ENCODE measurements at regions not wholly inside any gene's neighbourhood (a gene's known extent, or its start where the extent isn't known, plus 50 kb on each side); places are given as distances from the start of the nearest gene placed in this dataset.

GRCh38 chr1:177611402-177611801 lies 358.5 kb downstream of the SEC16B start:
- DNase-seq (ENCODE audit: low read depth in 1 of 2, low spot score in 2 of 2) = no peak
- H3K4me1 ChIP-seq (replicated peaks) = no peaks in the 10 kb centered on the region
- no peaks in the 10 kb centered on the region; the same call in 1 of the 2 replicates for H3K27me3 ChIP-seq (replicated peaks)
- H3K27ac ChIP-seq = no peak overlapping the region
- H3K4me3 ChIP-seq = no peak overlapping the region
- no peaks in the 10 kb centered on the region for H3K36me3 ChIP-seq
- H3K9me3 ChIP-seq (replicated peaks) = no peaks in the 10 kb centered on the region

- no peak overlapping the region for H3K4me3 ChIP-seq
- DNase-seq (ENCODE audit: low read depth in 1 of 2, low spot score in 2 of 2) = no peak
- H3K27ac ChIP-seq = no peak overlapping the region
- no peaks in the 10 kb centered on the region for H3K4me1 ChIP-seq (replicated peaks)
- H3K36me3 ChIP-seq = no peaks in the 10 kb centered on the region
- H3K27me3 ChIP-seq (replicated peaks) = no peaks in the 10 kb centered on the region; the same call in 1 of the 2 replicates
- H3K9me3 ChIP-seq (replicated peaks) = no peaks in the 10 kb centered on the region
These were observed 359.9 kb downstream of the SEC16B start for GRCh38 chr1:177609953-177610352.

DNA sequence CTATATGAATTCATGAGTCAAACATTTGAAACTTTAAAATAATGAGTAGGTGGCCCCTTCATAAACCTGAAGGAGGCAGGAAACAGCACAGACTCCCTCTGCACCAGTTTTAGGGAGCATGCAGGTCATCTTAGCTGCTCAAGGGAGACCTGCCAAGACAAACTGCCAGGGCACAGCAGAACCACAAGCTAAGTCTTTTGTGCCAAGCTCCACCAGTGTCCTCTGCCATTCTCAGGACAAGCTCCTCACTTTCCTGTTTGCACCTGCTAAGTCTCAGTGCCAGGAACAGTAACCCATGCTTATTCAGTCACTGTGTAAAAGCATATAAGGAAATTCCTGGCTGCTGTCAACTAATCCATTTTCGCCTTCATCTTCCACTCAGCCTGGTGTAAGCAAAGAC lies 368.9 kb downstream of the SEC16B start:
- DNase-seq (ENCODE audit: low read depth in 1 of 2, low spot score in 2 of 2) = no peak
- Histone ChIP-seq H3K36me3 (no peaks in the 10 kb centered on the region), H3K27ac (no peak overlapping the region), H3K27me3 (replicated peaks) (no peaks in the 10 kb centered on the region), H3K9me3 (replicated peaks) (no peaks in the 10 kb centered on the region), H3K4me1 (replicated peaks) (no peaks in the 10 kb centered on the region), H3K4me3 (no peak overlapping the region)

- Histone ChIP-seq H3K4me3 (no peak overlapping the region), H3K27me3 (replicated peaks) (no peaks in the 10 kb centered on the region), H3K4me1 (replicated peaks) (no peaks in the 10 kb centered on the region), H3K27ac (no peak overlapping the region), H3K9me3 (replicated peaks) (no peaks in the 10 kb centered on the region), H3K36me3 (no peaks in the 10 kb centered on the region)
- no peak for DNase-seq (ENCODE audit: low read depth in 1 of 2, low spot score in 2 of 2)
These were observed 369.5 kb downstream of the SEC16B start for GRCh38 chr1:177600321-177600720.

DNA sequence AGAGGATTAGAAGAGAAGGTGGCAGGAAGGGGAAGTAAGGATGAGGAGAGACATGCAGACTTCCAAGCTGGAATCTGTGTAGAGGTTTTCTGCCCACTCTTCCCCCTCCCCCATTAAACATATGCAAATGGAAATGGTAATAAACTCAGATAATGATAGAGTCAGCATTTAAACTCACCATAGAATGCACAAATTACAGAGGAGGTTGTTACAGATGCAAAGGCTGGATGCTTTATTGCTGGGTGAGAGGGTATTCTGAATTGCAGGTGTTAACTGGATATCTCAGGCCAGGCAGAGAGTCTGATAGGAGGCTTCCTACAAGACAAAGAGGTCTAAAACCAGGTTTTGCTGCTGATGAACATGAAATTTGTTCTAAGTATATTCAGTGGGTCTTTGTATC lies 372.5 kb downstream of the SEC16B start:
- H3K4me1 ChIP-seq (replicated peaks) = no peaks in the 10 kb centered on the region
- no peaks in the 10 kb centered on the region for H3K36me3 ChIP-seq
- H3K4me3 ChIP-seq = no peak overlapping the region
- DNase-seq (ENCODE audit: low read depth in 1 of 2, low spot score in 2 of 2) = no peak
- no peaks in the 10 kb centered on the region for H3K27me3 ChIP-seq (replicated peaks)
- H3K27ac ChIP-seq = no peak overlapping the region
- no peaks in the 10 kb centered on the region for H3K9me3 ChIP-seq (replicated peaks)

DNA sequence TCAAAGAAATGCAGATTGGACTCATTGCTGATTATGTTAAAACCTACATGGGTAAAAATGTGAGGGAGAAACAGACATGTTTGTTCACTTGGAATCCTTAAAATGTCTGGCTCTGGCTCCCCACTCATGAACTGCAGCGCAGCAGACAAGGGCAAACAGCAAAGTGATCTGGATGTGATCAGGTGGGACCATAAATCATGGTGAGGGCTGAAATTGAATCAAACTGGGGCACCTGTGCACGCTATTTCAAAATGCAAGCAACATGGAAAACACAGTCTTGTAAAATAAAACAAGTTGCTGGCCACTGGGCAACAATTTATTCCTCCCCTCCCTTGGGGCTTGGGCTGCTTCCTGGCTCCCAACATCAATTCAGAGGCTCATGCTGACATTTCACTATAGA lies 373.4 kb downstream of the SEC16B start:
- no peak for DNase-seq (ENCODE audit: low read depth in 1 of 2, low spot score in 2 of 2)
- H3K4me3 ChIP-seq = no peak overlapping the region
- H3K4me1 ChIP-seq (replicated peaks) = no peaks in the 10 kb centered on the region
- H3K9me3 ChIP-seq (replicated peaks) = no peaks in the 10 kb centered on the region
- H3K27ac ChIP-seq = no peak overlapping the region
- H3K27me3 ChIP-seq (replicated peaks) = no peaks in the 10 kb centered on the region
- no peaks in the 10 kb centered on the region for H3K36me3 ChIP-seq

DNA sequence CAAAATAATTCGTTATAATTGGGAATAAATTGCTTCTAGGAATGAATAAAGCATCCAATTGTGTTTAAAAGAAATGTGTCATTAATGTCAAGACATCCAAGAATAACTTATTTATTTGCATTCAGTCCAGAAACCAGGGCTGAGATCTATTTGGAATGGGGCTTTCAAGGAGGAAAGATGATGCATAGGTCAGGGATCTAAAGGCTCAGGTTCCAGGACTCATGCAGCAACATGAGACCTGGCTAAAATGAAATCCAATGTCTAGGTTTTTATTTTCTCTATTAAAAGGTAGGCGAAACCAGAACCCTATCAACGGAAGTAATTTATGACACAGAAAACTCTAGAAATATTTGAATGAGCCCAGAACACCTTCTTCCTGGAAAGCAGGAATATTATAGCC lies 376.8 kb downstream of the SEC16B start:
- Histone ChIP-seq H3K27me3 (replicated peaks) (no peaks in the 10 kb centered on the region), H3K36me3 (no peaks in the 10 kb centered on the region), H3K9me3 (replicated peaks) (no peaks in the 10 kb centered on the region), H3K4me3 (no peak overlapping the region), H3K27ac (no peak overlapping the region), H3K4me1 (replicated peaks) (no peaks in the 10 kb centered on the region)
- DNase-seq (ENCODE audit: low read depth in 1 of 2, low spot score in 2 of 2) = no peak

DNA sequence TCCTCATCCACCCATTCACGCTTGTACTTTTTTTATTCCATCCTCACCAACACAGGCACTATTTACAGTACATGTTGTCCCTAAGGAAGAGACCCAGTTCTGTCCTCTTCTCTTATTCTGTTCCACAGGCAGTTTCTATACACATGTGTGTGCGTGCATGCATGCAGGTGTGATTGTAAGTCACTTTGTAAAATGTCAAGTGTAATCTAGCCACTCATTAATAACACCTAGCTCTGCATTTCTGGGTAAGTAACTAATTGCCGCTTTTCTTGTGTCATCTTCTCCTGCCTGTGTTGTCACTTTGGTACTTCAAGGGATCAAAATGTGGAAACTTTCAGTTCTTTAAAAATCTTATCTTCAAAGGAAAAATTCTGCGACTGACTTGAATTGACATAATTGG lies 377.2 kb downstream of the SEC16B start:
- Histone ChIP-seq H3K4me1 (replicated peaks) (no peaks in the 10 kb centered on the region), H3K27me3 (replicated peaks) (no peaks in the 10 kb centered on the region), H3K36me3 (no peaks in the 10 kb centered on the region), H3K27ac (no peak overlapping the region), H3K9me3 (replicated peaks) (no peaks in the 10 kb centered on the region), H3K4me3 (no peak overlapping the region)
- DNase-seq (ENCODE audit: low read depth in 1 of 2, low spot score in 2 of 2) = no peak

DNA sequence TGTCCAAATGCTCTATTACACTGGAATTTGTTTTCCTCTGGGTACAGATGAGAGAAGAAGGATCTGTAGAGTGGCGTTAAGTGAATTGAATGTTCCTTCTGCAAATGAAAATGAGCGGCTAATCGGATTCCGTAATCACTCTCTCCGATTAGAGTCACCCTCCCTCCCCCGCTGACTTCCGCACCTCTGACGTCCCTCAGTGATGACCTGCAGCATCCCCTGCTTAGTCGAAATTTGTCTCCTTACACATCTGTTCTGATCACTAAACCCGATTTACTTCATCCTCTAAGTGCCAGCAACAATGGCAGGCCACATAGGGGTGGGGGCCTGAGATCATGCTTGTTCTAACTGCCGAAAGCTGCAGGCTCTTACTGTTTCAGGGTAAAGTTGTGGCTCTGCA lies 378.7 kb downstream of the SEC16B start:
- Histone ChIP-seq H3K4me3 (no peak overlapping the region), H3K27ac (no peak overlapping the region), H3K4me1 (replicated peaks) (no peaks in the 10 kb centered on the region), H3K27me3 (replicated peaks) (no peaks in the 10 kb centered on the region), H3K36me3 (no peaks in the 10 kb centered on the region), H3K9me3 (replicated peaks) (no peaks in the 10 kb centered on the region)
- no peak for DNase-seq (ENCODE audit: low read depth in 1 of 2, low spot score in 2 of 2)

DNA sequence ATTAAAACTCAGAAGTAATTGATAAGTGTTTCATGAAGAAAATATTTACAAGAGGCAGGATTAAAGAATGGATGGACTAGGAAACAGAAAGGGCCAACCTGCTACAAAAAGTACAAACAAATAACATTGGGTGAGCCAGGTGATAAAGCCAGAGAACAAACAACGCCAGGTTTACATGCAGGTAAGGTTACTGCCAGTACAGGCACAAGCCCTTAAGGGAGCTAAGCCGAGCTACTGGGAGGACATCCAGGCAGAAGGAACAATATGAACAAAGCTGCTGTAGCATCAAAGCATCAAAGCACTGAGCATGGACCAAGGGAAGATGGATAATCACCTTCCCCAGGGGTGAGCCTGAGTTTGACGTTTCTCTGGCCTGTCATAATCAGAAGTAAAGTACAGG lies 380.7 kb downstream of the SEC16B start:
- Histone ChIP-seq H3K4me1 (replicated peaks) (no peaks in the 10 kb centered on the region), H3K27me3 (replicated peaks) (no peaks in the 10 kb centered on the region), H3K4me3 (no peak overlapping the region), H3K36me3 (no peaks in the 10 kb centered on the region), H3K27ac (no peak overlapping the region), H3K9me3 (replicated peaks) (no peaks in the 10 kb centered on the region)
- DNase-seq (ENCODE audit: low read depth in 1 of 2, low spot score in 2 of 2) = no peak

- Histone ChIP-seq H3K9me3 (replicated peaks) (no peaks in the 10 kb centered on the region), H3K27me3 (replicated peaks) (no peaks in the 10 kb centered on the region), H3K36me3 (no peaks in the 10 kb centered on the region), H3K27ac (no peak overlapping the region), H3K4me3 (no peak overlapping the region), H3K4me1 (replicated peaks) (no peaks in the 10 kb centered on the region)
- no peak for DNase-seq (ENCODE audit: low read depth in 1 of 2, low spot score in 2 of 2)
These were observed 383.4 kb downstream of the SEC16B start for GRCh38 chr1:177586429-177586828.

DNA sequence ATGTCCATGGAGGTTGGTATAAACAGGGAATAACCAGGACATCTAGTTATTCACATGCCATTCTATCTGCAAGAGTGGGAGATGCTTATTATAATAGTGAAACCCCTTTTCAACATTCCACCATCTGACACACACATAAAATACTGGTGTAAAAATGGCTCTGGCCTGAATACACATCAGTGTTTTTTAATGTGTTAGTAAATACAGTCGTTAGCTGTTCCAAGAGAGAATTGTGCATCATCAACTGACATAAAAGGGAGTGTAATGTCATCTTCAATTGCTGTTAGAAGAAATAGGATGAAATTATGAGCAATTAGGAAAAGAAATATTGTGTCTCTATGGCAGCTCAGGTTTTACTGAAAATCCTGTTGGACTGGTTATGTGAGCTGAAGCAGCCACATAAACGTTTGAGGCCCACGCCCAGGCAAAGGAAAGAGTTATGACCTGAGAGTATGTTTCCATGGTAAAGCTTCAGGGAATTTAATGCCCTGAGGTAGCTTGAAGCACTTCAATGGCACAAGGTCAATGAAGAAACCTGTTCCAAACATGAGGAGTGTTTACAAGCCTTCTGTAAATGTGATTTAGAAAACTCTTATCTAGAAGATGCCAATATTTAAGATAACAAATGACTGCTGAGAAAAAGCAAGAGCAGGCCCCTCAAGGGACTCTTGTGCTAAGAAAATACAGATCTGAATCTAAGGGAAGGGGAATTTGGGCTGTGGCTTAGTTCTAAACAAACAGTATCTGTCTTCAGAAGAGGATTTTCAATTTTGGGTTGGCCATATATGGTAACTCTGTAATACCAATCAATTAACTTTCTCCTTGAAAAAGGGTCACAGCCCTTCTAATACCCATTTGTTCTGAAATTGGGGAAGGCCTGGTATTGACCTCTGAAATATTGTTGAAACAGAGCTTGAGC lies 384.3 kb downstream of the SEC16B start:
- H3K36me3 ChIP-seq = no peaks in the 10 kb centered on the region
- DNase-seq (ENCODE audit: low read depth in 1 of 2, low spot score in 2 of 2) = no peak
- H3K27me3 ChIP-seq (replicated peaks) = no peaks in the 10 kb centered on the region
- no peak overlapping the region for H3K4me3 ChIP-seq
- H3K9me3 ChIP-seq (replicated peaks) = no peaks in the 10 kb centered on the region
- no peaks in the 10 kb centered on the region for H3K4me1 ChIP-seq (replicated peaks)
- no peak overlapping the region for H3K27ac ChIP-seq

DNA sequence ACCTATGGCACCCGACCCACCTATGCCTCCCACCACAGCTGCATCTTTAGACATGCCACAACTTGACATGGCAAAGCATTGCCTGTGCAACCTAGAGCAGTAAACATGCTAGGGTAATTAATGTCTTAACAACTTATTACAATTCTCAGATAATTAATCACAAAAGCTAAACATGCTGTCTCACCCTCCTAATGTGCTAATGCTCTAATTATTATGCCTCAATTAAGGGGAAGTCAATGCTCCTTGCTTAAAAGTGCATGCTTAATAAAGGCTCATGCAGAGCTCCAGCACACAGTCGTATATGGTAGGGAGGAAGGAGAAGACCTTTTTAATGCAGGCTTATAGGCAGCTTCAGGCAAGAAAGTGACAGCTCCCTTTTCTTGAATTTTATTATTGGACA lies 396.0 kb downstream of the SEC16B start:
- Histone ChIP-seq H3K4me3 (no peak overlapping the region), H3K27ac (no peak overlapping the region), H3K4me1 (replicated peaks) (no peaks in the 10 kb centered on the region), H3K27me3 (replicated peaks) (no peaks in the 10 kb centered on the region; the same call in 1 of the 2 replicates), H3K36me3 (no peaks in the 10 kb centered on the region), H3K9me3 (replicated peaks) (no peaks in the 10 kb centered on the region)
- no peak for DNase-seq (ENCODE audit: low read depth in 1 of 2, low spot score in 2 of 2)

- no peak for DNase-seq (ENCODE audit: low read depth in 1 of 2, low spot score in 2 of 2)
These were observed 398.3 kb downstream of the SEC16B start for GRCh38 chr1:177571485-177572076.

More at GRCh38 chr1:177571485-177572076, 398.3 kb downstream of the SEC16B start:
- Histone ChIP-seq H3K4me1 (replicated peaks) (no peaks in the 10 kb centered on the region), H3K27ac (no peak overlapping the region), H3K36me3 (no peaks in the 10 kb centered on the region), H3K27me3 (replicated peaks) (no peaks in the 10 kb centered on the region; the same call in 1 of the 2 replicates), H3K4me3 (no peak overlapping the region), H3K9me3 (replicated peaks) (no peaks in the 10 kb centered on the region)

Measured in SJSA1 (cell line).